ENCODE measurements at regions not wholly inside any gene's neighbourhood (a gene's known extent, or its start where the extent isn't known, plus 50 kb on each side); places are given as distances from the start of the nearest gene placed in this dataset.

- TF ChIP-seq POLR2A (IDR thresholded peaks at IDR 0.05; ENCODE audit: low read depth, low read length) (no peak), TAF1 (IDR thresholded peaks at IDR 0.05; ENCODE audit: low read depth, low read length) (no peak), POLR2AphosphoS5 (IDR thresholded peaks at IDR 0.05; ENCODE audit: low read depth, low read length) (no peak), PAX5 (IDR thresholded peaks at IDR 0.05; ENCODE audit: insufficient read depth, low read length, severe bottlenecking) (no peak), SPI1 (IDR thresholded peaks at IDR 0.05; ENCODE audit: low read depth, low read length) (no peak)
Observed at GRCh38 chr9:134251296-134252069, 74.8 kb upstream of the RXRA start.

All from GM12891 (cell line).